Bronchial epithelial cell (primary cell): ENCODE measurements at regions not wholly inside any gene's neighbourhood (a gene's known extent, or its start where the extent isn't known, plus 50 kb on each side); places are given as distances from the start of the nearest gene placed in this dataset.

Source experiments
- DNase-seq: peaks from one replicate; pipeline ENCODE4 v3.0.0-alpha.2; 2010; ENCODE audit warnings: low read depth
- FAIRE-seq: peaks from 2 replicates; lab custom pipeline; 2011; peaks lifted over from hg19 to GRCh38; lab: Jason Lieb, UNC
- H3K27me3 ChIP-seq: 2 replicates; pipeline ENCODE4 v1.5.1; 2011; ENCODE audit warnings: low read length; ENCODE audit not compliant: control insufficient read depth, insufficient read depth
- H3K36me3 ChIP-seq: 2 replicates; pipeline ENCODE4 v1.5.1; 2011; ENCODE audit warnings: low read length; ENCODE audit not compliant: control insufficient read depth, insufficient read depth
- H3K4me3 ChIP-seq: 2 replicates; pipeline ENCODE4 v1.5.1; 2011; ENCODE audit warnings: mild to moderate bottlenecking, low read depth, low read length, control low read depth
- TF ChIP-seq, protein P1 (sequence below): IDR thresholded peaks from 2 replicates; pipeline ENCODE4 v1.5.1; 2011; ENCODE audit warnings: mild to moderate bottlenecking, moderate library complexity, low read length, control low read depth, inconsistent platforms; ENCODE audit not compliant: insufficient read depth, severe bottlenecking

GRCh38 chr4:152109531-152110509 lies 349.0 kb upstream of the GATB start:
- H3K4me3 ChIP-seq: no peak overlapping the region
- no peaks in the 10 kb centered on the region for H3K36me3 ChIP-seq
- no peaks in the 10 kb centered on the region for H3K27me3 ChIP-seq
- DNase-seq (no peak), FAIRE-seq (peak; percentile 60)
- TF ChIP-seq, protein P1, sequence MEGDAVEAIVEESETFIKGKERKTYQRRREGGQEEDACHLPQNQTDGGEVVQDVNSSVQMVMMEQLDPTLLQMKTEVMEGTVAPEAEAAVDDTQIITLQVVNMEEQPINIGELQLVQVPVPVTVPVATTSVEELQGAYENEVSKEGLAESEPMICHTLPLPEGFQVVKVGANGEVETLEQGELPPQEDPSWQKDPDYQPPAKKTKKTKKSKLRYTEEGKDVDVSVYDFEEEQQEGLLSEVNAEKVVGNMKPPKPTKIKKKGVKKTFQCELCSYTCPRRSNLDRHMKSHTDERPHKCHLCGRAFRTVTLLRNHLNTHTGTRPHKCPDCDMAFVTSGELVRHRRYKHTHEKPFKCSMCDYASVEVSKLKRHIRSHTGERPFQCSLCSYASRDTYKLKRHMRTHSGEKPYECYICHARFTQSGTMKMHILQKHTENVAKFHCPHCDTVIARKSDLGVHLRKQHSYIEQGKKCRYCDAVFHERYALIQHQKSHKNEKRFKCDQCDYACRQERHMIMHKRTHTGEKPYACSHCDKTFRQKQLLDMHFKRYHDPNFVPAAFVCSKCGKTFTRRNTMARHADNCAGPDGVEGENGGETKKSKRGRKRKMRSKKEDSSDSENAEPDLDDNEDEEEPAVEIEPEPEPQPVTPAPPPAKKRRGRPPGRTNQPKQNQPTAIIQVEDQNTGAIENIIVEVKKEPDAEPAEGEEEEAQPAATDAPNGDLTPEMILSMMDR: no peak

- Histone ChIP-seq H3K4me3 (no peak overlapping the region), H3K36me3 (no peaks in the 10 kb centered on the region), H3K27me3 (no peaks in the 10 kb centered on the region)
- TF ChIP-seq, protein P1: no peak
- no peak for DNase-seq
- FAIRE-seq: no peak
Observed at GRCh38 chr4:152107736-152108500, 347.1 kb upstream of the GATB start.

DNA sequence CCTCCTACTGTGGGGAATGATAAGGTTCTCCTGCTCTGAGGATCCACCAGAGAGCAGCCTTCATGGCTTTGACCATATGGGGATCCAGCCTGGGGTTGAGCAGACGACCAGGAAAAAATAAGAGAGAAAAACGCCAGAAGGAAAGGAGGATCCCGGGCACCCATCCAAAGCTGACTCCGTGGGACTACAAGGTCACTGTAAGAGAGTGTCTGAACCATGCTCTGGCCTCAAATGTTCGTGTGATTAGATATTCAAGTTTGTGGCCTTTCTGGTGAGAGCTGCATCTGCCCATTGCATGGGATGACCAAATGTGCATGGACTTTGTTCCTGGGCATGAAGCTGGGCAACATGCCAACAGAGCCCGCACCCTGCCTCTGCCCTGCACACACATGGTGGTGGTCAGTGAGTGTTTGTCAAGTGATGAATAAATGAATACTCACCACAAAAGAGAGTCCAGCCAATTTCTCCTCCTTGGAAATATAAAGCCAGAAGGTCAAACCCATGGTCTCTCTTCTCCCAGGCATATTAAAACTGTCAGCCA lies 346.0 kb upstream of the GATB start:
- Histone ChIP-seq H3K36me3 (no peaks in the 10 kb centered on the region), H3K4me3 (no peak overlapping the region), H3K27me3 (no peaks in the 10 kb centered on the region)
- FAIRE-seq: peak; percentile 13
- TF ChIP-seq, protein P1: no peak
- DNase-seq: no peak

GRCh38 chr4:152106113-152106763 lies 345.4 kb upstream of the GATB start:
- FAIRE-seq (no peak), DNase-seq (peak; percentile 98)
- no peaks in the 10 kb centered on the region for H3K27me3 ChIP-seq
- H3K36me3 ChIP-seq: no peaks in the 10 kb centered on the region
- H3K4me3 ChIP-seq: no peak overlapping the region
- TF ChIP-seq, protein P1: no peak

GRCh38 chr4:152104901-152105357 lies 344.1 kb upstream of the GATB start:
- Histone ChIP-seq H3K27me3 (no peaks in the 10 kb centered on the region), H3K36me3 (no peaks in the 10 kb centered on the region), H3K4me3 (no peak overlapping the region)
- TF ChIP-seq, protein P1: no peak
- no peak for FAIRE-seq
- no peak for DNase-seq
